COLO829 (cell line): ENCODE measurements at regions not wholly inside any gene's neighbourhood (a gene's known extent, or its start where the extent isn't known, plus 50 kb on each side); places are given as distances from the start of the nearest gene placed in this dataset.

Source experiments
- DNase-seq: peaks from one replicate; pipeline ENCODE4 v3.0.0; 2012; ENCODE audit warnings: low spot score

- DNase-seq: no peak
These were observed 366.2 kb upstream of the PDE4D start for GRCh38 chr5:60259730-60260129.

- no peak for DNase-seq
These were observed 364.2 kb upstream of the PDE4D start for GRCh38 chr5:60257596-60258271.

- no peak for DNase-seq
These were observed 363.0 kb upstream of the PDE4D start for GRCh38 chr5:60256546-60256945.

GRCh38 chr5:60248901-60249300 is 355.4 kb upstream of the PDE4D start:
- no peak for DNase-seq

- no peak for DNase-seq
These were observed 350.2 kb upstream of the PDE4D start for GRCh38 chr5:60243713-60244112.

GRCh38 chr5:60232036-60232795 is 338.7 kb upstream of the PDE4D start:
- DNase-seq: no peak

GRCh38 chr5:60230456-60230855 is 336.9 kb upstream of the PDE4D start:
- no peak for DNase-seq

GRCh38 chr5:60229691-60230185 is 336.2 kb upstream of the PDE4D start:
- DNase-seq: no peak

- no peak for DNase-seq
These were observed 335.1 kb upstream of the PDE4D start for GRCh38 chr5:60228676-60229075.

GRCh38 chr5:60226128-60226527 is 332.6 kb upstream of the PDE4D start:
- no peak for DNase-seq

- DNase-seq: peak; percentile 8
These were observed 329.8 kb upstream of the PDE4D start for GRCh38 chr5:60223342-60223741.

- DNase-seq: no peak
These were observed 326.4 kb upstream of the PDE4D start for GRCh38 chr5:60219921-60220320.

GRCh38 chr5:60210810-60211209 is 317.3 kb upstream of the PDE4D start:
- no peak for DNase-seq

- no peak for DNase-seq
These were observed 315.8 kb upstream of the PDE4D start for GRCh38 chr5:60209146-60209840.

- no peak for DNase-seq
These were observed 315.2 kb upstream of the PDE4D start for GRCh38 chr5:60208716-60209115.

- no peak for DNase-seq
These were observed 313.5 kb upstream of the PDE4D start for GRCh38 chr5:60207040-60207439.

- DNase-seq: no peak
These were observed 312.7 kb upstream of the PDE4D start for GRCh38 chr5:60206234-60206633.

- DNase-seq: no peak
These were observed 311.5 kb upstream of the PDE4D start for GRCh38 chr5:60205071-60205470.

- DNase-seq: peak; percentile 72
These were observed 303.0 kb upstream of the PDE4D start for GRCh38 chr5:60196385-60197113.

GRCh38 chr5:60195551-60195950 is 302.0 kb upstream of the PDE4D start:
- no peak for DNase-seq

- DNase-seq: no peak
These were observed 301.6 kb upstream of the PDE4D start for GRCh38 chr5:60195083-60195482.
